SK-N-SH (cell line): ENCODE measurements at regions not wholly inside any gene's neighbourhood (a gene's known extent, or its start where the extent isn't known, plus 50 kb on each side); places are given as distances from the start of the nearest gene placed in this dataset.

Source experiments
- CHD2 ChIP-seq: fragments of 150-350 bp; IDR thresholded peaks from 2 replicates; pipeline ENCODE4 v1.6.1; 2018; ENCODE audit warnings: low read length; ENCODE audit not compliant: partially characterized antibody
- CTCF ChIP-seq: fragments of 200-600 bp; sonication (generic); IDR thresholded peaks from 2 replicates; pipeline ENCODE4 v1.6.1; 2017; ENCODE audit warnings: antibody characterized with exemption, mild to moderate bottlenecking, moderate library complexity
- EZH2phosphoT487 ChIP-seq: fragments of 200-600 bp; sonication (generic); IDR thresholded peaks from 2 replicates; pipeline ENCODE4 v1.6.1; 2017; ENCODE audit warnings: low read depth, mixed run types, mild to moderate bottlenecking, antibody characterized with exemption, moderate library complexity, borderline replicate concordance
- MXI1 ChIP-seq: IDR thresholded peaks from 2 replicates; pipeline ENCODE4 v1.6.1; 2012; ENCODE audit warnings: mild to moderate bottlenecking, low read depth, low read length, improper control_type of control experiment
- NRF1 ChIP-seq: IDR thresholded peaks from 2 replicates; pipeline ENCODE4 v1.6.1; 2012; ENCODE audit warnings: low read depth, mild to moderate bottlenecking, low read length
- POLR2AphosphoS5 ChIP-seq: IDR thresholded peaks from 2 replicates; pipeline ENCODE4 v1.6.1; 2012; ENCODE audit warnings: low read depth, low read length
- RAD21 ChIP-seq: IDR thresholded peaks from 2 replicates; pipeline ENCODE4 v1.6.1; 2012; ENCODE audit warnings: mild to moderate bottlenecking, low read length
- RXRA ChIP-seq: IDR thresholded peaks from 2 replicates; pipeline ENCODE4 v1.4.0; 2012; ENCODE audit warnings: low read depth, mild to moderate bottlenecking, borderline replicate concordance
- SIN3A ChIP-seq: IDR thresholded peaks from 2 replicates; pipeline ENCODE4 v1.6.1; 2012; ENCODE audit warnings: low read depth, mild to moderate bottlenecking, low read length, moderate library complexity, borderline replicate concordance
- TCF12 ChIP-seq: IDR thresholded peaks from 2 replicates; pipeline ENCODE4 v1.4.0; 2012
- USF1 ChIP-seq: IDR thresholded peaks from 2 replicates; pipeline ENCODE4 v1.4.0; 2012; ENCODE audit warnings: low read depth, borderline replicate concordance
- YY1 ChIP-seq: IDR thresholded peaks from 2 replicates; pipeline ENCODE4 v1.4.0; 2012; ENCODE audit warnings: low read depth, mild to moderate bottlenecking
- TF ChIP-seq, protein P1 (sequence below): IDR thresholded peaks from 2 replicates; pipeline ENCODE4 v1.4.0; 2012; ENCODE audit warnings: low read depth, borderline replicate concordance

DNA sequence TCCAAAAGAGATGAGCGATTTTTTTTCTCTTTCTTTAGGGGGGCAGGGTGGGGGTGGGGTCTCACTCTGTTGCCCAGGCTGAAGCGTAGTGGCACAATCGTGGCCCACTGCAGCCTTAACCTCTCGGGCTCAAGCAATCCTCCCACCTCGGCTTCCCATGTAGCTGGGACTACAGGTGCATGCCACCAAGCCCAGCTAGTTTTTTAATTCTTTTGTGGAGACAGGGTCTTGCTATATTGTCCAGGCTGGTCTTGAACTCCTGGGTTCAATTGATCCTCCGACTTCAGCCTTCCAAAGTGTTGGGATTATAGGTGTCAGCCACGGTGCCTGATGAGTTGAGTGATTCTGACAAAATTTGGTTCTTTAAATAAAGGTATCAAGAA, 127.0 kb downstream of the ARRDC3 start:
- TF ChIP-seq RXRA (no peak), RAD21 (no peak), CTCF (no peak), YY1 (no peak), CHD2 (no peak), POLR2AphosphoS5 (no peak), SIN3A (no peak), TCF12 (no peak), MXI1 (no peak), USF1 (no peak), EZH2phosphoT487 (no peak), NRF1 (no peak)
- TF ChIP-seq, protein P1, sequence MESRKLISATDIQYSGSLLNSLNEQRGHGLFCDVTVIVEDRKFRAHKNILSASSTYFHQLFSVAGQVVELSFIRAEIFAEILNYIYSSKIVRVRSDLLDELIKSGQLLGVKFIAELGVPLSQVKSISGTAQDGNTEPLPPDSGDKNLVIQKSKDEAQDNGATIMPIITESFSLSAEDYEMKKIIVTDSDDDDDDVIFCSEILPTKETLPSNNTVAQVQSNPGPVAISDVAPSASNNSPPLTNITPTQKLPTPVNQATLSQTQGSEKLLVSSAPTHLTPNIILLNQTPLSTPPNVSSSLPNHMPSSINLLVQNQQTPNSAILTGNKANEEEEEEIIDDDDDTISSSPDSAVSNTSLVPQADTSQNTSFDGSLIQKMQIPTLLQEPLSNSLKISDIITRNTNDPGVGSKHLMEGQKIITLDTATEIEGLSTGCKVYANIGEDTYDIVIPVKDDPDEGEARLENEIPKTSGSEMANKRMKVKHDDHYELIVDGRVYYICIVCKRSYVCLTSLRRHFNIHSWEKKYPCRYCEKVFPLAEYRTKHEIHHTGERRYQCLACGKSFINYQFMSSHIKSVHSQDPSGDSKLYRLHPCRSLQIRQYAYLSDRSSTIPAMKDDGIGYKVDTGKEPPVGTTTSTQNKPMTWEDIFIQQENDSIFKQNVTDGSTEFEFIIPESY: no peak
